ENCODE measurements at regions not wholly inside any gene's neighbourhood (a gene's known extent, or its start where the extent isn't known, plus 50 kb on each side); places are given as distances from the start of the nearest gene placed in this dataset.
"Not testable (repeated sequence)": the region's sequence is repeated elsewhere in the genome, so short reads cannot be mapped to it uniquely, and the experiment has no call there.

DNA sequence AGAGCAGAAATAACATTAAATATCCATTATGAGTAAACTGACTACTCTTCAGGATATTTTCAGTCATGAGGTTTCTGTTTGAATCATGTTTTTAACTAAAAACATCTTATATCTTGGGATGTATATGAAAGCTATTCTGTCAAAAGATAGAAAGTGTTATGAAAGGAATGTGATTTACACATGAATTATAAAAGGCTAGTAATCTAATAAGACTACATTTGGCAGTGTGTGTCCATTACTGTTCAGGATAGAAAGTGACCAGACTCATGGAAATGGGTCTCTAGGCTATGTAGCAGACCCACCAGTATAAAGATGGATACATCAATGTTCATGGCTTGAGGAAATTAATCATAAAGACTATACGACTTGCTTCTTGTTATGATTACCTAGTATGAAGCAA is 1328.2 kb upstream of the NUDT12 start:
- Mint-ChIP-seq H3K4me3 (no peak overlapping the region), H3K27ac (no peak overlapping the region), H3K9me3 (peaks cover 9 to 26% of the 10 kb centered on the region in 2 donors), H3K27me3 (no peaks in the 10 kb centered on the region), H3K4me1 (no peaks in the 10 kb centered on the region)
- ATAC-seq (no peak), DNase-seq (no peak)

DNA sequence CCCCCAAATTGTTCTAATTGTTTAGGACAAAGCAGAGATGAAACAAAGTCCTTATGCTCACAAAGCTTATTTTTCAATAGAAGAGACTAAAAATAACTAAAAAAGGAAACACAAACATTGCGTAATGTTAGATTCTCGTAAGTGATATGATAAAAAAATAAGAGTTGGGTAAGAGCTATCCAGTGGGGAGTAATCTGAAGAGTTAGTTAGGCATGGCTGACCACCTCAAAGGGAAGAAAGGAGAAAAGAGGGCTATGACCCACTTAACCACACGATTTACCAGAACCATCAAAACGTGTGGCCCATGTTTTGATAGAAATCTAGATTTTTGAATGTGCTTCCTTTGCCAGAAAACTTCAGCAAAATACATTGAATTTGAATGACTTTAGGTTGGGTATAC is 1296.8 kb upstream of the NUDT12 start:
- Mint-ChIP-seq H3K9me3 (peaks cover 5 to 7% of the 10 kb centered on the region in 2 donors), H3K27ac (no peak overlapping the region), H3K4me3 (no peak overlapping the region), H3K4me1 (no peaks in the 10 kb centered on the region), H3K27me3 (no peaks in the 10 kb centered on the region)
- DNase-seq = no peak
- no peak for ATAC-seq

DNA sequence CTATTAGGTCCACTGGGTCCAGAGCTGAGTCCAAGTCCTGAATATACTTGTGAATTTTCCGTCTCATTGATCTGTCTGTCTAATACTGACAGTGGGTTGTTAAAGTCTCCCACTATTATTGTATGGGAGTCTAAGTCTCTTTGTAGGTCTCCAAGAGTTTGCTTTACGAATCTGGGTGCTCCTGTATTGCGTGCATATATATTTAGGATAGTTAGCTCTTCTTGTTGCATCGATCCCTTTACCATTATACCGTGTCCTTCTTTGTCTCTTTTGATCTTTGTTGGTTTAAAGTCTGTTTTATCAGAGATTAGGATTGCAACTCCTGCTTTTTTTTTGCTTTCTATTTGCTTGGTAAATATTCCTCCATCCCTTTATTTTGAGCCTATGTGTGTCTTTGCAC is 1289.5 kb upstream of the NUDT12 start:
- not testable (repeated sequence) for H3K4me3 Mint-ChIP-seq, H3K27ac Mint-ChIP-seq, DNase-seq, H3K27me3 Mint-ChIP-seq, ATAC-seq, H3K4me1 Mint-ChIP-seq
- H3K9me3 Mint-ChIP-seq = peaks cover 5 to 40% of the 10 kb centered on the region in 2 donors

DNA sequence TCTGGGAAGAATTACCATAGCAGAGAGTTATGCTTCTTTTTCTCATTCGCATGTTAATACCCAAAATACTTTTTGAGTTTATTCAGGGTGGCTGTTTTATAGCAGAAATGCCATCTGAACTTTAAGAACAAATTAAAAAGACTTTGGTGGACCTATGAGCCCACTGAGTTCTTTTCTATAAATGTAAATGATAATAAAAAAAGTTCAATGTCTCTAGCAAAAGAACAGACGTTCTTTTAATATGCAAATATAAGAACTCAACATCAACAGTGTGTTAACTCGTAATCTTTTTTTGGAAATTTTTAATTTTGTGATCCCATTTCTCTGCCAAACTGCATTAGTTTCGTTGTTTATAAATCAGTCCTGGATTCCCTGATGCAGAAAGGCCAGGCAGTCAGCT is 1283.0 kb upstream of the NUDT12 start:
- no peak overlapping the region for H3K4me3 Mint-ChIP-seq

DNA sequence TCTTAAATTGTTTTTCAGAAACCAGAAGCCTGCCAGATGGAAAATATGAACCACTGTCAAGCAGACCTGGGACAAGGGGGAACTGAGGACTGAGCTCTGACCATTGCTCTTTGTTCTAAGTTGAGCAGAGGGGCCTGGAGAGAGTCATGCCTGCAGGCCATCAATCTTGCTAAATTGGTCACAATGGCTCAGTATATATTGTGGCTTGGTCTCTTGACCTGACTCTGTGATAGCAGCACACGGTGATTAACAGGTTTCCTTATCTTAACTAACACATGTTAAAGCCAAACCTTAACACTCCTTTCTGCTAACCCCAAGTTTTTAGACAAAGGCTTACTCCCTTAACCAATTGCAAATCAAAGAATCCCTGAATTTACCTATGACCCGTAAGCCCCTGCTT is 1281.2 kb upstream of the NUDT12 start:
- H3K9me3 Mint-ChIP-seq = peaks cover 0 to 10% of the 10 kb centered on the region in 2 donors
- no peak overlapping the region for H3K4me3 Mint-ChIP-seq
- no peaks in the 10 kb centered on the region for H3K4me1 Mint-ChIP-seq
- no peak overlapping the region for H3K27ac Mint-ChIP-seq
- no peaks in the 10 kb centered on the region for H3K27me3 Mint-ChIP-seq
- no peak for DNase-seq
- ATAC-seq = no peak

More for the DNA sequence above, 1283.0 kb upstream of the NUDT12 start:
- H3K4me1 Mint-ChIP-seq = no peaks in the 10 kb centered on the region
- H3K9me3 Mint-ChIP-seq = peaks cover 0 to 21% of the 10 kb centered on the region in 2 donors
- ATAC-seq (no peak), DNase-seq (no peak)
- no peaks in the 10 kb centered on the region for H3K27me3 Mint-ChIP-seq
- no peak overlapping the region for H3K27ac Mint-ChIP-seq

DNA sequence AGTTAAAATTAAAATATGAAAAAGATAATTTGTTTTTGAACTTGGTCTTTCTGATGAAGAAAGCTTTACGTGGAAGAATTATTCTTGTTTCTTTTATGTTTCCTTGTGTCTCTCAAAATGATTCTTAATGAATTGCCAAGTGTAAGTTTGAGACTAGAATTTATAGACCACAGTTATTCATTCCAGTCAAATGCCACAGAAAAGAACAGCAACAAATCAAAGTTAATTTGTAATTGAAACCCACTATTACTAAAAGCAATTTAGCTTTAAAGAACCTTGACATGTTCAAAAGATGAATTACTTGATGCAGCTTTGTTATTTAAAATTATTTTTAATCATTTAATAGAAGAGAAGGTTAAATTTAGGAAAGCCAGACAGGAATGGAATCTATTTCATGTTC is 1277.7 kb upstream of the NUDT12 start:
- DNase-seq = no peak
- H3K27ac Mint-ChIP-seq = no peak overlapping the region
- no peak overlapping the region for H3K4me3 Mint-ChIP-seq
- no peak for ATAC-seq
- peaks cover 0 to 5% of the 10 kb centered on the region in 2 donors for H3K9me3 Mint-ChIP-seq
- H3K4me1 Mint-ChIP-seq = no peaks in the 10 kb centered on the region
- H3K27me3 Mint-ChIP-seq = no peaks in the 10 kb centered on the region

DNA sequence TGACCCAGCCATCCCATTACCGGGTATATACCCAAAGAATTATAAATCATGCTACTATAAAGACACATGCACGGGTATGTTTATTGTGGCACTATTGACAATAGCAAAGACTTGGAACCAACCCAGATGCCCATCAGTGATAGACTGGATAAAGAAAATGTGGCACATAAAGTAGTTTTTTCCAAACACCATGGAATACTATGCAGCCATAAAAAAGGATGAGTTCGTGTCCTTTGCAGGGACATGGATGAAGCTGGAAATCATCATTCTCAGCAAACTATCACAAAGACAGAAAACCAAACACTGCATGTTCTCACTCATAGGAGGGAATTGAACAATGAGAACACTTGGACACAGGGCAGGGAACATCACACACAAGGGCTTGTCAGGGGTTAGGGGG is 1268.9 kb upstream of the NUDT12 start:
- H3K27me3 Mint-ChIP-seq, DNase-seq, ATAC-seq, H3K4me1 Mint-ChIP-seq, H3K27ac Mint-ChIP-seq, H3K4me3 Mint-ChIP-seq: not testable (repeated sequence)
- peaks cover 17 to 21% of the 10 kb centered on the region in 2 donors for H3K9me3 Mint-ChIP-seq

DNA sequence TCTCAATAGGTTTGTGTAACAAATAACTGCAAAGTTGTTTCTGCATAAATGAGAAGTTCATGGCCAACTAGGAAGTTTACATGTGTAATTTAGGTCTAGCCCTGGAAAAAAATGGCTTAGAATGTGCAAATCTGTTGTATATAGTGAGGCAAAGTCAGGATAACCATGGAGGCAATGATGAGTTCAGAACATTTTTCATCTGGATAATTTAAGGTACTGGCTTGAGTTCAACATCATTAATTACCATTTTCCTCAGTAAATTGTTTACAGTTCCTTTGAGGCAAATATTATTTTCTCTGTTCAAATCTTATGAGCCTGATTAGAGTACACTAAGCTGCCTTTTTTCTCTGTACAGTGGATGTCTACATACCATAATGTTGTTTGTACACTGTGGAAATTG is 1259.0 kb upstream of the NUDT12 start:
- Mint-ChIP-seq H3K9me3 (peaks cover 9 to 13% of the 10 kb centered on the region in 2 donors), H3K27ac (no peak overlapping the region), H3K27me3 (no peaks in the 10 kb centered on the region), H3K4me3 (no peak overlapping the region), H3K4me1 (no peaks in the 10 kb centered on the region)
- ATAC-seq (no peak), DNase-seq (no peak)

DNA sequence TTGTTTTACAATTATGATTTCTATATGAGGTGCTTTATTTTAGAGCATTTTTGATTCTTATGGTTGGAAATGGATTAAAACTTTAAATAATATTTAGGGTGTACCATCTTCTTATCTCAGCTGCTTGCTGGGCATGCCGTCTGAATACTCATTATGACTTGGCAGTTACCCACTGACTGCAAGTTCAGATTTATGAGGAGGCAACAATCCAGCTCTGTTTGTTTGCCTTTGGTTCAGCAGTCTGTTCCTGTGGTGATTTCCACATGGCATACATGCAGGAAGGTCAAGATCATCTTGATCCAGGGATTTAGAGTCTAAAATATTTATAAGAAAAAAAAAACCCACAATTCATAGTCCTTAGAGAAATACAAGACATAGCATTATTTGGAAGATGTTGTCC is 1254.5 kb upstream of the NUDT12 start:
- no peak for DNase-seq
- Mint-ChIP-seq H3K27me3 (no peaks in the 10 kb centered on the region), H3K4me1 (no peaks in the 10 kb centered on the region), H3K4me3 (no peak overlapping the region), H3K9me3 (peaks cover 9 to 13% of the 10 kb centered on the region in 2 donors), H3K27ac (no peak overlapping the region)
- ATAC-seq = no peak

DNA sequence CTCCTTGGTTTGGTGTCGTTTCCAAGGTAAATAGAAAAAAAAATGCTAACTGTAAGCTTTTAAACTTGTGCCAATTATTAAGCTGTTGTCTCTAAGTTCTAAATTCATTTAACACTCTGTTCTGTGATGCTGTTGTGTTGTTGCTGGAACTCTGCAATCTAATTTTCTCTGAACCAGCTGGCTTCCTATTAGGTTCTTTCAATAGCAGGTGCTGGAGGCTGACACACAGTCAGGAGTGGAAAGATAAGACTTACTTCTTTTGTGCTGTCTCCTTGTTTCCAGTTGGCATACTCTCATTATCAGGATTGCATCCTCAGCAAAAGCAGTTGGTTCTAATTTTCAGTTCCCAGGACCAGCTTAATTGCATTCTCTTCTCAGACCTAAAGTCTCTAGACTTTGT is 1252.6 kb upstream of the NUDT12 start:
- ATAC-seq (no peak), DNase-seq (no peak)
- Mint-ChIP-seq H3K9me3 (peaks cover 6 to 11% of the 10 kb centered on the region in 2 donors), H3K27me3 (no peaks in the 10 kb centered on the region), H3K27ac (no peak overlapping the region), H3K4me1 (no peaks in the 10 kb centered on the region), H3K4me3 (no peak overlapping the region)

DNA sequence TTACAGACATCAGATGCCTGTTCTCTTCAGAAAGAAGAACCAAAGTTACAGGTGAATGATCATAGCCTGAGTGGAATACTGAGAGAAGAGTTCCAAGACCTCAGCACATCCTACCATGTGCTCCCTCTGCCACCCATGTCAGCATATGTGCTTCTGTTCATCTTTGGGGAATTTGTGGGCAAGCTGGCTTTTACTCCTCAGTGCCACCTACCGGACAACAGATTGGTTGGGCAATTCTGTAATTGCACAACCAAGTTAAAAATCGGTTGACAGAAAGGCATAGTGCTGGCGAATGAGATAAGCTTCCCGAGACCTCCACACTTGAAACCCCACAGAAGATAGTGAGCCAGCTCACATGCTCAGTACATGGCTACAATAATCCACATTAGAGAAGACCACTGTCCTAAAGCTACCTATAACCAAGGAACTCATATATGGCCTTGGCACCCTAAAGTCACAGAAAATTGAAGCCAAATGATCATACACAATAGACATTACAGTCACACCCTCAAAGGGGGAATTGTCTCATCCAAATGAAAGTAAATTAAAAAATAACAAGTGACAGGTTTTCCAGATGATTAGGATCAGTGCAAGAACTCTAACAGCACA is 1238.0 kb upstream of the NUDT12 start:
- no peaks in the 10 kb centered on the region for H3K27me3 Mint-ChIP-seq

DNA sequence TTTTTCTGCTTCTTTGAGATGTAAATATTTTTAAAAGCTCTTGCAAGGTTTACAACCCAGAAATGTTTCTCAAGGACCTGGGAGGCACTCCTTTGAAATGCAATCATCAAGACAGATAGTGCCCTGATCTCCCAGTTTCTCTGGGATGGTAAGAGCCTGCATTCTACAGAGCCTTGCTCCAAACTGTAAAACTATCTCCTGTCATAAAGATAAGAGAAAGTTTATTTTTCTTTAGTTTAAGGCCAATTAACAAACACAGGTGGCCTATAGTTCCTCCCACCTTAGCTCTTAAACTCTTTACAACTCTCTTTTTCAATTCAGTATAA is 1231.1 kb upstream of the NUDT12 start:
- H3K27ac Mint-ChIP-seq = no peak overlapping the region
- DNase-seq (no peak), ATAC-seq (no peak)
- H3K27me3 Mint-ChIP-seq = no peaks in the 10 kb centered on the region
- peaks cover 4 to 5% of the 10 kb centered on the region in 2 donors for H3K9me3 Mint-ChIP-seq
- H3K4me1 Mint-ChIP-seq = no peaks in the 10 kb centered on the region
- H3K4me3 Mint-ChIP-seq = no peak overlapping the region

More for the DNA sequence above, 1238.0 kb upstream of the NUDT12 start:
- Mint-ChIP-seq H3K4me1 (no peaks in the 10 kb centered on the region), H3K27ac (no peak overlapping the region), H3K9me3 (peaks cover 9 to 15% of the 10 kb centered on the region in 2 donors), H3K4me3 (no peak overlapping the region)
- DNase-seq (no peak), ATAC-seq (no peak)

DNA sequence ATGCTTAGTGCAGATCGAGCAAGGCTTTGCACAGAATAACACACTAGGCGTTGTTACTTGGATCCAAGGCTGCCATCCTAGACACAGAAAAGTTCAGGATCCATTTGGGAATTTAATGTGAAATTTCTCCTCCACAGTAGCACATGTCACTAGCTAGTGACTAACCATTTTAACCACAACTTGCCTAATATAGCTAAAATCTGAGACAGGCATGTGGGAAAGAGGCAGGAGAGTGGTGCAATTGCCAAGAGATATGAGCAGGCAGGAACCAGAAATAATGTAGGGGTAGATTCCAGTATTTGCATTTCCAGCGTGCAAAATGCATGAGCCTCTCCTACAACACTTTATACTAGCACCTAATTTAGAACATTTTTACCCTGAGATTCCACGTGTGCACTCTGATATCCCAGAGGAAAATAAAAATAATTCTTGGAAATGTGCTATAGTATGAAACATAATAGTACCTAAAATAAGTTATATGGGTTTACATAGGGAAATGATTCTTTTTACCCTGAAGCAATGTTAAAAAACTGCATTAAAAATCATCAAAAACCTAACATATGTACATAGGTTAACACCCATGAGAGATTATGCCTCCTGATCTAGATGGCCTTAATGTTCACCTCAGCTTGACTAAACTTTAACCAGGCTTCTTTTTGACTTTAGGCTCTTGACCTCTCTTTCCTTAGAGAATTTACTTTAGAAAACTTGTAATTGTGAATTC is 1230.6 kb upstream of the NUDT12 start:
- H3K27ac Mint-ChIP-seq = no peak overlapping the region
- DNase-seq = no peak

DNA sequence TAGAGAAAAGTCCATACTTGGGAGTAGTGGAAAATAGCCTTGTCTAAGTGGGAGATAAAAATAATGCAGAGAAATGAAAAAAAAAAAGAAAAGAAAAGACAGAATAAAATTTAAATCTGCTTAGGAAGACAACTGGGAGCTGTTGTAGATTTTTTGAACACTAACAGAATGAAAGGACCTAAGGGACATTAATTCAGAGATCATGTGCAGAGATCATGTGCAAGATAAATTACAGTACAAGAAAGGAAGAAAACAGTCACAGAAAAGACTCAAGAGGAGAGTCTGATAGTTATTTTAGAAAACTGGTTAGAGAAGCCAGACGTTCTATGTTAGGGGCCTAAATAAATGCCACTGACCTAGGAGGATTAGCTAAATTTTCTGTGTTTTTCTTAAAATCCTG is 1226.8 kb upstream of the NUDT12 start:
- Mint-ChIP-seq H3K4me1 (no peaks in the 10 kb centered on the region), H3K9me3 (peaks cover 10 to 14% of the 10 kb centered on the region in 2 donors), H3K4me3 (no peak overlapping the region), H3K27me3 (no peaks in the 10 kb centered on the region), H3K27ac (no peak overlapping the region)
- DNase-seq = no peak
- no peak for ATAC-seq

More for the DNA sequence above, 1230.6 kb upstream of the NUDT12 start:
- H3K27me3 Mint-ChIP-seq = no peaks in the 10 kb centered on the region
- no peak overlapping the region for H3K4me3 Mint-ChIP-seq
- H3K4me1 Mint-ChIP-seq = no peaks in the 10 kb centered on the region
- ATAC-seq = no peak
- H3K9me3 Mint-ChIP-seq = peaks cover 4 to 5% of the 10 kb centered on the region in 2 donors

DNA sequence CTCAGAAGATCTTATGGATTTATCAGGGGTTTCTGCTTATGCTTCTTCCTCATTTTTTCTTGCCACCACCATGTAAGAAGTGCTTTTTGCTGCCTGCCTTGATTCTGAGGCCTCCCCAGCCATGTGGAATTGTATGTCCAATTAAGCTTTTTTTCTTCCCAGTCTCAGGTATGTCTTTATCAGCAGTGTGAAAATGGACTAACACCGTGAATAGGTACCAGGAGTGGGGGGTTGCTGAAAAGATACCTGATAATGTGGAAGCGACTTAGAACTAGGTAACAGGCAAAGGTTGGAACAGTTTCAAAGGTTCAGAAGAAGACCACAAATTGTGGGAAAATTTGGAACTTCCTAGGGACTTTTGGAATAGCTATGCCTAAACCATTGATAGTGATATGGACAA is 1222.5 kb upstream of the NUDT12 start:
- no peak for ATAC-seq
- Mint-ChIP-seq H3K4me3 (no peak overlapping the region), H3K27ac (no peak overlapping the region), H3K4me1 (no peaks in the 10 kb centered on the region), H3K9me3 (peaks cover 10 to 20% of the 10 kb centered on the region in 2 donors), H3K27me3 (no peaks in the 10 kb centered on the region)
- DNase-seq = no peak

DNA sequence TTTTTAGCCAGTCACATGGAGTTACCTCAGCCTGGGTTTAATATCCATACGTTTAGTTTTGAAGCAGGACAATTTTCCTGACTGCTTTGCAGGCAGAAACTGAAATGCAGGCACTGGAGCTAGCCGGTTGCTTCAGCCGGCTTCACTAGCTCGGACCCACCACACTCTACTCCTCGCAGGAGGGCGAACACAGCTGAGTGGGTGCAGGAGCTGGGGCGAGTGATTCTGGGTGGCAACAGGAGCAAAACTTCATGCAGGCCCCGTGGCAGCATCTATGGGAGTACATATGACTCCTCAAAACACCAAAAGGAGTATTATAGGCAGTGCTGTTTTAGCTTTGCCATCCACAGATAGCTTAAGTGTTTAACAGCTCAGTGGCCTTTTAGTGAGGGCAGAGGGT is 1211.8 kb upstream of the NUDT12 start:
- Mint-ChIP-seq H3K4me3 (no peak overlapping the region), H3K27ac (no peak overlapping the region), H3K9me3 (no peaks in the 10 kb centered on the region), H3K27me3 (no peaks in the 10 kb centered on the region), H3K4me1 (no peaks in the 10 kb centered on the region)
- ATAC-seq (no peak), DNase-seq (no peak)

DNA sequence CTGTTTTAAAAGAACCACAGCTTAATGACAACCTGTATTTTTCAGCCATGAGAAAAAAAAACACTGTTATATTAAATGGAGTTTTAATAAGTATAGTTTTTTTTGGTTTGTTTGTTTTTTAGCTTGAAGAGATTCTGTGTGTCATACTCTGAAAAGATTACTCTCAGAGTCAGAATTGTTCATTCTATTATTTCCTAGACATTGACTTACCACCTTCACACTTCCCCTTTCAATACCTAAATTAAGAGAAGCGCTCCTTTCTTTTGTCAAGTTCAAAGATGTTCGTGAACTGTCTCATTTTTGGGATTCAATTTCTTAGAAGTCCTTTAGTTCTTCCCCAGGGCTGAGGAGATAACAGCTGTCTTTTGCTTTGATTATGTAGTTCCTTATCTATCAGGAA is 1201.6 kb upstream of the NUDT12 start:
- DNase-seq (no peak), ATAC-seq (no peak)
- no peaks in the 10 kb centered on the region for H3K27me3 Mint-ChIP-seq
- H3K9me3 Mint-ChIP-seq = peaks cover 0 to 6% of the 10 kb centered on the region in 2 donors
- H3K27ac Mint-ChIP-seq = no peak overlapping the region
- H3K4me1 Mint-ChIP-seq = no peaks in the 10 kb centered on the region
- H3K4me3 Mint-ChIP-seq = no peak overlapping the region

Data from stimulated activated naive CD8-positive, alpha-beta T cell treated with anti-CD3 and anti-CD28 coated beads, Interleukin-15, amount 100 ng/mL, for 72 hours (primary cell).